NCI-H524 (cell line): ENCODE measurements at regions not wholly inside any gene's neighbourhood (a gene's known extent, or its start where the extent isn't known, plus 50 kb on each side); places are given as distances from the start of the nearest gene placed in this dataset.
"Not testable (repeated sequence)": the region's sequence is repeated elsewhere in the genome, so short reads cannot be mapped to it uniquely, and the experiment has no call there.

Experiments used
- DNase-seq, 2 experiments: peaks; one replicate each; lab custom pipeline; 2025; lab: John Stamatoyannopoulos, UW

DNA sequence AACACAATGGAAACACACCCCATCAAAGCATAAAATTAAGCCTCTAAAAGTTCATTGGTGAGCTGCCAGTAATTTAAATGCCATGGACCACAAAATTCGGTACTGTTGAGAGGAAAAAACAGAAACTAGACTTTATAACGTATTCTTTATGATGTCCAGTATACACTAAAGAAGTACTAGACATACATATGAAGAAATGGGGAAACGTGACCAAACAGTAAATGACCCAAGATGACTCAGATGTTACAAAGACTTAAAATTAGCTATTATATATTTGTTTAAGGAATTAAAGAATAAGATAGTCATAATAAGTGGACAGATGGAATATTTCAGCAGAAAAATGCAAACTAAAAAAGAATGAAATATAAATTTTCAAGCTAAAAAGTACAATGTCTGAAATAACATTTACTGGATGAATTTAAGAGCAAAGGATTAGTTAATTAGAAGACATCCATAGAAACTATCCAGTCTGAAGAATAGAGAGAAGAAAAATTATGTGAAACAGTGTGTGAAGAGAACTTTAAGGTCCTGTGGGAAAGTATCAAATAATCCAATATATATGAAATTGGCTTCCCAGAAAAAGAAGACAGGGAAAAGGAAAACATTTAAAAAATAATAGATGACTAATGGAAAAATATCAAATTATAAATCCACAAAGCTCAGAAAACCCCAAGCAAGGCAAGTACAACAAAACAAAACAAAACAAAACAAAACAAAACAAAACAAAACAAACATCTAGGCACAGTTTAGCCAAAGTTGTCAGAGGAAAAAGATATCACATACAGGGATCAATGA is 69.4 kb downstream of the SAMD9 start:
- no peak for DNase-seq

DNA sequence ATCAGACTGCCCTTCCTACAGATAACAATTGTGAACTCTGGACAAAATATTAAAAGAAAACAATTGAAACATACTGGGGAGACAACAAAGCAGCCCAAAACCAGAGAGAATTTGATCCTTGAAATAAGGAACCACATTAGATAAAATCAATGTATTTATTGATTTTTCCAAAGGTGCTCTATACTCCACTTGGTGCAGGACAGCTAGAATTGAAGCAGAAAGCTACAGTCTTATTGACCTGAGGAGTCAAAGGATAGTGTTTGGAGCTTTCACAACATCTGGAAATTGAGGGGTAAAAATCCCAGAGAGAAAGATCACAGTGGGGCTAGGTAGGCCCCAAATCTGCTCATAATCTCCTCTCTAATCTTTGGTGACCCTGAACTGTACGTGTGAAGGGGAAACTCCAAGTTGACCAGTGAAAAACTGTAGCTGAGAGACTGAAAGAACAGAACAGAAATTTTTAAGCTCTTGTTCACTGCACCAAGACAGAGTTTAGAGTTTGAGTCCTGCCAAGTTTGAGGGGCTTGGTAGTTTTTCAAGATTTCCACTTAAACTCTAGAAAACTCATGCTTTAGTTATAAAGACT is 70.2 kb downstream of the SAMD9 start:
- no peak for DNase-seq

DNA sequence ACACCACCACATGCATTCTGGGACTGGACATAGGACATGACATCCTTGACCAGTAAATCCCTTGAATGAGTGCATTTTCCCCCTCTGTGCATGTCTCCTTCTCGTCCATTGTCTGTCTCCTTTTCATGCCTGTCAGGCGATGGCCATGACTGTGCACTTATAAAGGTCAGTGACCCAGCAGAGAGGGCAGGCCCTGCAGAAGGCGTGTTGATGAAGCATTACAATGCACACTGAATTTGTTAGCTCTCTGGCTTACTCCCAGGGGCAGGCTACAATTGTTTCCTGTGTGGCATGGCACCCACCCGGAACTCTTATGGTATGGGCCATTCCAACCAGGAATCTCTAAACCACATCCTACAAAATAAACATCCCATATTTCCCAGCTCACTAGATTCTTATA is 71.1 kb downstream of the SAMD9 start:
- no peak for DNase-seq

DNA sequence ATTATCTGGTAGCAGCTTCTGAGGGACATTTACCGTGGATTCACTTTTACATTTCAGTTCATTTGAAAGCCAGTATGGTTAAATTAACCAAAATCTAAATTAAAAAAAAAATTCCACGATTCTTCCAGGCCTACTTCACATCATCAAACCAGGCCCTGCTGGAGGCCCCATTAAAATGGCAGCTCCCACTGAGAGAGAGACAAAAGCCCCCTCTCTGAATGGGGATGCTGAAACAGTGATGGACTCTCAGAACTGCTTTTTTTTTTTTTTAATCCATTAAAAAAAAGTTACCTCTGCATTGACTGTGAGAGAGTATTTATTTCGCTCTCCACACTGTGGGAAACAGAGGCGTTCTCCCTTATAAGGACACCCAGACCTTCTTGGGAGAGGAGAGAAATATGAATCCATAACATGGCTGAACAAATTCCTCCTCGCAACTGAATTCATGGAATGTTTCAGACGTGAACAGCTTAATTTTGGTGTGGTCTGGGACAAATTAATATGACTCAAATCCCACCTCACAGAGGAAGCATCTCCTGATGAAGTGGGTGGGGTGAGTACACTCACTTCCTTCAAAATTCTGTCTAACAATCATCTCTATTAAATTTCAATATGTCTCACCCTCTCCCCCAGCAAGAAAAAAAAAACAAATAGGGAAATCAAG is 73.5 kb downstream of the SAMD9 start:
- no peak for DNase-seq

DNA sequence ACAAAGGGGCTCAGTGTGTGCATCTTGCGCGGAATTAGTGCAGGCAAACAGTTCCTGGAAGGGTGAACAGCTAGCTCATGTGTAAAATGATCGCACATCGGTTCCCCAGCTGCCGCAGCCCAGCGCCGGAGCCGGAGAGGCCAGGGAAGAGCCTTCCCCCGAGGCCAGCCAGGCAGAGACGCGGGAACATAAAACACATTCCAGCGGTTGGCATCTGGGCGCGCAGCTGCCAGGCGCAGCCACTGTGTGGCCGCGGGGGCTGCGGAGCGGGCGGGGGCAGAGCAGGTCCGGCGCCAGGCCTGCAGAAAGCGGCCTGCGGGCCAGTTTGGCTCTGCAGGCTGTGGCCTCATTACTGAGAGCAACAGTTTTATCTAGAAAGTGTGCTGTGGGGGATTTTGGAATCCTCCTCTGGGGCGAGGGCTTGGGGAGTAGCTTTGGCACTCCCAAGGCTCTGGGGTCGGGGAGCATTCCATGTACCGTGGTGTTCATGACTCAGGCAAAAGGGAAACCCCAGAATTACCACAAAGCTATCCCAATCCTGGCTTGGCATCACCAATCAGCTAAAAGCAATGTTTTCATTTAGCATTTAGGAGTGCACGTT is 74.3 kb downstream of the SAMD9 start:
- DNase-seq = peak in 1 of 2 experiments; percentile 17

DNA sequence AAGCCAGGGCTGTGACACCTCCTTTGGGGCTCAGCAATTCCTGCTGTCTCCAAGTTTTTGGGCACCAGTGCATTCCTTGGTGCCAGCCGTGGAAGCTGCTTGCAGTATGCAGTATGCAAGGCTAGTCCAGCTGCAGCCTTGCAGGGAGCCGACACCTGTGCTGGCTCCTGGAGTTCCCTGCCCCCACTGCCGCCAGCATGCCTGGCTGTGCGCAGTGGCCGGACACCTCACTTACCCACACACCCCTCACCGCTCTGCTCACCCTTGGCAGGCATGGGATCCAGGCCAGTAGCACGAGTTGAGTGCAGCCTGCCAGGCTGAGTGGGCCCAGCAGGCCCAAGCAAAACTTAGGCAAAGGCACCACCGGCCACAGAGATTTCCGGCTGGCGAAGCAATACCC is 77.4 kb downstream of the SAMD9 start:
- DNase-seq = no peak

DNA sequence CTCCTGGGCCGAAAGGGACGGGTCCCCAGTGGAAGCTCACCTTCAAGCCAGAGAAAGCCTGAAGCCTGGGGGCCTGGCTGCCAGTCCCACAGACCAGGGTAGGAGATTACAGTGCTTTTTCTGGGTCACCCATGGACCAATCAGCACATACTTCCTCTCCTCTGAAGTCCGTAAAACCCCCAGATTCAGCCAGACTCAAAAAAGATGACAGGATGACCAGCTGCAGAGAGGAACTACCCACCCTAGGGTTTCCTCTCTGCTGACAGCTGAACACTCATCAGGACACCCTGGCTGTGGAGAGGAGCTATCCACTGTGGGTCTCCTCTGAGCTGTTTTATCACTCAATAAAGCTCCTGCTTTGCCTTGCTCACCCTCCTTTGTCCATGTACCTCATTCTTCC is 78.0 kb downstream of the SAMD9 start:
- DNase-seq = no peak

DNA sequence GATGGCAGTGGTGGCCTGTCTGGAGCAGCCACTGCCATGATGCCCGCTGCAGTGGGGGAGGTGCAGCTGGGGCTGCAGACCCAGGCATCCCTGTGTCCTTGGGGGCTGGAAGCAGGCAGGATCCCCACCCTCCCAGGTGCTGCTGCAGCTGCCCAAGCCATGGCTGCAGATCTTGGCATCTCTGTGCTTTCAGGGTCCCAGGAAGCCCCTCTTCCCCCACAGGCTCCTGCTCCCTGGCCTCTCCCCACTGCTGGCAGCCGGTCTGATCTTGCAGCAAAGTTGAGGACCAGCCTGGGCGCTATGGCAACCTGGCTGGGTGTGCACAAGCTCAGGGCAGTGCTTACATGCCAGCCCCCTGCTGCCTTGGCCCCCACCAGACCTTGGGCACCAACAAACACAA is 78.5 kb downstream of the SAMD9 start:
- no peak for DNase-seq

DNA sequence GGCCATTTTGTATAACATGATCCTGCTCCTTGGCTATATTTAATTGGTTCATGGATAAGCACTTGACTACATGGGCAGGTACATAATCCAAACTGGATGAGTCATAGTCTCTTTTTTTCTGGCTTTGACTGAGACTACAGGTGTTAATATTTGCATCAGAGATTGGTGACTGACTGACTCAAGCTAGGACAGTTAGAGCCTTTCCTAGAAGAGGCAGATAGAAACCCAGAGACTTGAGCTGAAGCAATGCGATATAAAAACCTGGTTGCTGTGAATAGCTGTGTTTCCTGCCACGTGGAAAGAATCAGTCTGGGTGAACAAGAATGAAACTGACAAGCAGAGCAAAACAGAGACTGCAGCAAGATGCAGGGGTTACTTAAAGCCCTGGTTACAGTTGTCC is 81.0 kb downstream of the SAMD9 start:
- no peak for DNase-seq

DNA sequence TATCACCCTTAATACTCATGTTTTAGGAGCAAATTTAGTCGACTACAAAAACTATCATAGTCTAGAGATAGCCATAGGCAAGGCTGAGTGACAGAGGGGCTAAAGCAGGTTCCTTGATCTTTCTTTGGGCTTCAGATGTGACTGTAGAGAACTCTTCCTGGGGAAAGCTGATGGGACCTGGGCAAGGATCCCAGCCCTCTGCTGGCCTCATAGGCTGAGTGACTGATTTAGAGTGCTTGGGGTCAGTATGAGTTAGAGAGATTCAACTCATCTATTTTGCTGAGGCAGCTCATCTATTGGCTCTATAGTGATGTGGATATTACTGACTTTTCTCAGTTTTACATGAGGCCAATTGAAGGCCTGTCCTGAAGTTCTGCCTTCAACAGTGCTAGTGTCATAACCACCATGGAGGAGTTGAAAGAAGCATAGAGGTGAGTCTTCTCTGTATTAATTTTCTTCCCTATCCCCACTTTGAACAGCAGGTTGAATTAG is 81.6 kb downstream of the SAMD9 start:
- DNase-seq = no peak

DNA sequence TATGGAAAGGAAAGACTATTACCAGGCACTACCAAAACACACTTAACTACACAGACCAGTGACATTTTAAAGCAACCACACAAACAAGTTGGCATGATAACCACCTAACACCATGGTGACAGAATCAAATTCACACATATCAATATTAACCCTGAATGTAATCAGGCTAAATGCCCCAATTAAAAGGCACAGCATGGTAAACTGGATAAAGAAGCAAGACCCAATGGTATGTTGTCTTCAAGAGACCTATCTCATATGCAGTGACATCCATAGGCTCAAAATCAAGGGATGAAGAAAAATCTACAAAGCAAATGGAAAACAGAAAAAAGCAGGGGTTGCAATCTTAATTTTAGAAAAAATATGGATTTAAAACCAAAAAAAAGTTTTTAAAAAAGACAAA is 86.0 kb downstream of the SAMD9 start:
- DNase-seq = no peak

DNA sequence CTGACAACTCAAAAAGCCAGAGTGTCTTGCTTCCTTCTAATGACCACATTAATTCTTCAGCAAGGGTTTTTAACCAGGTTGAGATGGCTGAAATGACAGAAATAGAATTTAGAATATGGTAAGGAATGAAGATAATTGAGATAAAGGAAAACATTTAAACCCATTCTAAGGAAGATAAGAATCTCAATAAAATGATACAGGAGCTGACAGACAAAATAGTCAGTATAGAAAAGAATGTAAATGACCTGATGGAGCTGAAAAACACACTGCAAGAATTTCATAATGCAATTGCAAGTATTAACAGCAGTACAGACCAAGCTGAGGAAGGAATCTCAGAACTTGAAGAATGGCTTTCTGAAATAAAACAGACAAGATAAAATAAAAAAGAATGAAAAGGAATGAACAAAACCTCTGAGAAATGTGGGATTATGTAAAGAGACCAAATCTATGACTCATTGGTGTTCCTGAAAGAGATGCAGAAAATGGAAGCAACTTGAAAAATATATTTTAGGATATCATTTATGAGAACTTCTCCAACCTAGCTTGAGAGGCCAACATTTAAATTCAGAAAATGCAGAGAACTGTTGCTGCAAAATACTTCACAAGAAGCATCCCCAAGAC is 87.1 kb downstream of the SAMD9 start:
- DNase-seq = no peak

DNA sequence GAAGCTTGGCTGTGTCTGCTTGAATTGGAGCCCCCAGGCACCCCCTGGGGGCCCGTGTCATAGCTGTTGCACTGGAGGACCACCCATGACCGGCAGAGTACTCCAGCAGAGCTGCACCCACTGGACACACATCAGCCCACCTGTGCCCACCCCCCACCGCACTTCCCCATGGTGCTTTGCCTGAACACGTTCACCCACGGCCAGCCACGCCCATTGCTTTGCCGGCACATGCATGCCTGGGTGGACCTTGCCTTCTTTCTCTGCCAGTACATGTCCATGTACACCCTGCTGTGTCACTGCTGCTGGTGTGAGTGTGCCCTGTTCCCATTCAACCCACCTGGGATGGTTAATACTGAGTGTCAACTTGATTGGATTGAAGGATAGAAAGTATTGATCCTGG is 88.7 kb downstream of the SAMD9 start:
- DNase-seq = no peak

DNA sequence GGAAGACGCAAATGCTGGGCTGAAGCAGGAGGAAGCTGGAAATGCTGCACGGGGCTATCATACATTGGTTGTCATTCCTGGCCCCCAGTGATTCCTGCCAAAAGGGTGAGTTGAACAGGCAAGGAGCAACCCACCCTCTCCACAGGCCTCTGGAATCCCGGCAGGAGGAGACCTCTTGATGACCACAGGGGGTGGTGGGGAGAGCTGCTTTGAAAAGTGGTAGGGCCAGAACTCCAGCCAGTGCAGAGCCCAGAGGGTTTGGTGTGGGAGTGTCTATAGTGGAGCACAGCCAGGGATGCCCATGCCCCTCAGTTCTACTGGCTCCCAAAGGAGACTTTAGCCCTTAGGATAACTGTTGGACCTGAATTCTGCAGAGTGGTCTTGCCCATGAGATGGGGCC is 89.2 kb downstream of the SAMD9 start:
- DNase-seq = no peak

DNA sequence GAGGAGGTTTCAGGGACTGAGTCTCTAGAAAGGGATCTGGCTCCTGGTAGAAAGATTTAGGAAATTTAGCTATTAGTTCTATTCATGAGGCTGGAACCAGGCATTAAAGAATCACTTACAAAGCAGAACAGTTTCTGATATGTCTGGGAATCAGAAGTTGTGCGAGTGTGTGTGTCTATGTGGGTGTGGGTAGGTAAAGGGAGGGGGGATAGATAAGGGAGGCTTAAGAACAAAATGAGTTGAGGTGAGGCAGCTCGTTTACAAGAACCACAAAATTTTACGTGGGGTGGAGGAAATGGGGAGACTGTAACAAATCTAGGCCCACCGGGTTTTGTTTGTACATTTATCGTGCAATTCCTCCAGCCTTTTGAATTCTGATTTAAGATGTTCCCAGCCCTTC is 90.7 kb downstream of the SAMD9 start:
- DNase-seq = no peak

DNA sequence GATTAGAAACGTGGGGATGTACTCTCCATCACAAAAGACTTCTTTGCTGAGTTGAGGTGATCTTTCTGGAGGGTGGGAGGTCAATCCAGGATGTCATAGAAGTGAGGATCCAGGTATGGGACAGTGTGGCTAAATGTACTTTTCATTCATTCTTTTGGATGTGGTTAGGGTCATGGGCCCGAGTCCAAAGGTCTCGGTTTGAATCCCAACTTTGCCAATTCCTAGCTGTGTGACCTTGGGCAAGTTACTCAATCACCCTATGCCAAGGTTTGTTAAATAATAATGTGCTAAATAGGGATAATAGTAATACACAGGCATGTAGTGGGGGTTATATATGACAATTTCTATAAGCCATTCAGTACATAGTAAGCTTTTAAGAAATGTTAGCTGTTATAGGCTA is 91.4 kb downstream of the SAMD9 start:
- no peak for DNase-seq

DNA sequence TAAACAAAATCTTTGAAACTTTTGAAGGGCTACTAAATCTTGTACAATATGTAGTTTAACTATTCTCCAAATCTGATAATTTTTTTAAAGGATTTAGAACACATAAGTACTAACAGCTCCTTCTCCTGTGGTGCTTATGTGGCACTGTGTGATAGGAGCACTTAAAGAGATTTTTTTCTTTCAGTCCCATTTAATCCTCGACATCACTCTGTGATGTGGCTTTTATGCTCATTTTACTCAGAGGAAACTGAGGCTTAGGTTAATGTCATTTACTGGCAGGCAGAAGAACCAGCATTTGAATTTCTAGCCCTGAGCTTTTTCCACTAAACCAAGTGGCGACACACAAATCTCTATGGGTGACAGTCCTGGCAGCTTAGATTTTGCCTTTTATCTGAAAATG is 92.4 kb downstream of the SAMD9 start:
- no peak for DNase-seq

DNA sequence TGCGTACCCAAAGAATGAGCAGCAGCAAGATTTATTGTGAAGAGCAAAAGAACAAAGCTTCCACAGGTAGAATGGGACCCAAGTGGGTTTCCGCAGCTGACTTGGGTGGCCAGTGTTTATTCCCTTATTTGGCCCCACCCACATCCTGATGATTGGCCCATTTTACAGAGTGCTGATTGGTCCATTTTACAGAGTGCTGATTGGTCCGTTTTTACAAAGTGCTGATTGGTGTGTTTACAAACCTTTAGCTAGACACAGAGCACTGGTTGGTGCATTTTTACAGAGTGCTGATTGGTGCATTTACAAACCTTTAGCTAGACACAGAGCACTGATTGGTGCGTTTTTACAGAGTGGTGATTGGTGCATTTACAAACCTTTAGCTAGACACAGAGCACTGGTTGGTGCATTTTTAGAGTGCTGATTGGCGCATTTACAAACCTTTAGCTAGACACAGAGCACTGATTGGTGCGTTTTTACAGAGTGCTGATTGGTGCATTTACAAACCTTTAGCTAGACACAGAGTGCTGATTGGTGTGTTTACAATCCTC is 94.8 kb downstream of the SAMD9 start:
- not testable (repeated sequence) for DNase-seq

DNA sequence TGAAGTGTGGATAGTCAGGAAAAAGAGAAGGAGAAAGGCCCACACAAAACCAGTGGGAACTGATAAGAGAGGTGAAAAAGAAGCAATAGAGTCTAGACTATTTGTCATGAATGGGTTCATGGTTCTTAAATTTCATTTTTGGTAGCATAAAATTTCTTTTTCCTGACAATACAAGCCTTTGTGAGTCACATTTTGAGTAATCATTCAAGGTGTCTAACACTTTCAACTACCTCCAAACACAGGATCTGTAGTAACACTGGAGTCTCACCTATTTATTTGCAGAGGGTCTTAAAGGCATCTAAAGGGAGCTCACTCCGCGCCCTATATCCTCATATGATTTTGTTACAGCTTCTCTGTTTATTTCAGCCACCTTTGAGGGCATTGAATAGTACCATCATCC is 96.0 kb downstream of the SAMD9 start:
- no peak for DNase-seq

DNA sequence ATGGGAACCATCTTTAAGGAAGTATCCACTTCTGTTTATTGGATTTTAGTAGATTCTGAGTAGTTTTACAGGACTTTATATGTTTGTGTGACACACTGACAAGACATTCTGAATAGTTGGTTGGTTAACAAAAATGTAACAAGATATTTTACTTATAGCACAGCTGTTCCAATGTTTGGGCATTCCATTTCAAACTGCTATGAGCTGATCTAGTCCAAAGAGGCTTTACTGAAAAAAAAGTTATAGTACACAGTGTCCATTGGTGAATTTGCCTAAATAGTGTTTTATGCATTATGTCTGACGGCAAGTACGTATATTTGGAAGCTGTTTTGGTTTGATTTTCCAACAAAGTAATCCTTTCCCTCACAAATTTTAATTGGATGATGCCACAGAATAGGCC is 99.1 kb downstream of the SAMD9 start:
- DNase-seq = no peak

DNA sequence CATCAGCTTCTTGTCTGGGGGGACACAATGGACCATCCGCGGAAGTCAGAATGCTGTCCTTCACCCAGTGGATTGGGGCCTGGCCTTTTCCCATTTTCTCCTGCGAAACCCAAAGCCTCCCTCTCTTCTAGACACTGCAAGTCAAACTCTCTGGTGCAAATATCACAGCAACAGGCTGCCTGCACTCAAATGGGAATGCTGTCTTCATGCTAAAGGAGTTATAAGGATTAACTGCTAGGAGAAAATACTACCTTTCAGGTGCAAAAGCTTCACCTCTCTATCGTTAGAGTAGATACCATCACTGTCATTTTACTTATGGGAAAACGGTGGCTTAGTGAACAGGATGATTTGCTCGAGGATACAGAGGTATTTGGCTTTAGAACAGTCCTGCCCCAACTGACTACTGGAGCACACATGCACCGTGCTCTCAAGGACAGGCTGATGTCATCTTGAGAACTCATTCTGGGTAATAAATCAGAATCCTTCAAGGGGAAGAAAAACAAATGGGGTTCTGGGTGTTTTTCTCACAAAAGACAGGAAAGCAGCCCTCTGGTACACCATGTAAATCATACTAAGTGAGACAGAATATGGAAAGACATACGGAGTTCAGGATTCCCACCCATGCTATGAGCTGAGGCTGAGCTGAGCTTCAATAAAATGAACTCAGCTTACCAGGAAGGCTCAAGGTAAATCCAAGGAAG is 100.9 kb downstream of the SAMD9 start:
- DNase-seq = peak in 1 of 2 experiments; percentile 12
